Gastrocnemius medialis (tissue), 4 donors: ENCODE measurements at regions not wholly inside any gene's neighbourhood (a gene's known extent, or its start where the extent isn't known, plus 50 kb on each side); places are given as distances from the start of the nearest gene placed in this dataset.

ENCODE experiments used
- CTCF ChIP-seq, 5 experiments: fragments of 450-650 bp in 3 of 5; fragments of 200-600 bp in 2 of 5; sonication (generic) in 2 of 5; IDR thresholded peaks in 4 of 5; conservative IDR thresholded peaks in 1 of 5; 1 replicate in 4 of 5; 2 replicates in 1 of 5; pipeline ENCODE4 v1.5.1; 2016 to 2019; ENCODE audit warnings: antibody characterized with exemption in 5 of 5, mild to moderate bottlenecking in 3 of 5, moderate library complexity in 3 of 5
- POLR2A ChIP-seq, 2 donors: fragments of 450-650 bp; IDR thresholded peaks; one replicate each; pipeline ENCODE4 v1.6.1; 2017; ENCODE audit warnings: antibody characterized with exemption in 2 of 2, mild to moderate bottlenecking in 2 of 2, moderate library complexity in 2 of 2

- no peak for TF ChIP-seq CTCF (IDR thresholded peaks at IDR 0.05 in 4 of 5, conservative IDR thresholded peaks at IDR 0.05 in 1 of 5)
- TF ChIP-seq POLR2A (IDR thresholded peaks at IDR 0.05): no peak
These were observed 50.5 kb upstream of the ECI2 start for GRCh38 chr6:4185846-4186245.
